ENCODE measurements at regions not wholly inside any gene's neighbourhood (a gene's known extent, or its start where the extent isn't known, plus 50 kb on each side); places are given as distances from the start of the nearest gene placed in this dataset.
A peak's percentile ranks its signal among the peaks of the same experiment; 100 is the strongest.

DNA sequence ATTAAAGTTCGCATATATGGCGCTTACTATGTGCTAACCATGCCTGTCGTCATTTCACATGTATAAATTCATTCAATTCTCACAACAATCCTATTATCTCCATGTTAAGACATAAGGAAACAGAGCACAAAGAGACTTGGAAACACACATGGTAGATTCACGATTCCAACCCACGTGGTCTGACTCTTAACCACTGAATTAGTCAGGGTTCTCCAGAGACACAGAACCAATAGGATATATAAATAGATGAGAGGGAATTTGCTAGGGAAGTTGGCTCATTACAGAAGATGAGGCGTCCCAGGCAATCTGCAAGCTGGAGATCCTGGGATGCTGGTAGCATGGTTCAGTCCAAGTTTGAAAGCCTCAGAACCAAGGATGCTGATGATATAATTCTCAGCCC lies 765.3 kb downstream of the TBL1XR1 start:
- Histone ChIP-seq H3K4me3 (ENCODE audit: low read depth in 1 of 3, low read length in 3 of 3) (no peak overlapping the region), H3K27ac (ENCODE audit: low read depth in 1 of 3, low read length in 2 of 3) (no peak overlapping the region), H3K9me3 (ENCODE audit: control insufficient read depth in 2 of 2, insufficient read depth in 1 of 2, low read depth in 1 of 2, low read length in 1 of 2) (no peaks in the 10 kb centered on the region), H3K36me3 (ENCODE audit: control insufficient read depth in 3 of 3, insufficient read depth in 2 of 3, low read depth in 1 of 3, low read length in 3 of 3) (no peaks in the 10 kb centered on the region), H3K4me1 (ENCODE audit: control insufficient read depth in 3 of 3, insufficient read depth in 2 of 3, low read depth in 1 of 3, low read length in 2 of 3) (no peaks in the 10 kb centered on the region), H3K27me3 (ENCODE audit: control insufficient read depth in 3 of 3, insufficient read depth in 3 of 3, low read length in 3 of 3) (no peaks in the 10 kb centered on the region)
- 73 to 80% (median 79%) methylated on average over 6 of the region's 6 CpGs for WGBS, 3 donors
- no peak for FAIRE-seq
- no peak for DNase-seq

DNA sequence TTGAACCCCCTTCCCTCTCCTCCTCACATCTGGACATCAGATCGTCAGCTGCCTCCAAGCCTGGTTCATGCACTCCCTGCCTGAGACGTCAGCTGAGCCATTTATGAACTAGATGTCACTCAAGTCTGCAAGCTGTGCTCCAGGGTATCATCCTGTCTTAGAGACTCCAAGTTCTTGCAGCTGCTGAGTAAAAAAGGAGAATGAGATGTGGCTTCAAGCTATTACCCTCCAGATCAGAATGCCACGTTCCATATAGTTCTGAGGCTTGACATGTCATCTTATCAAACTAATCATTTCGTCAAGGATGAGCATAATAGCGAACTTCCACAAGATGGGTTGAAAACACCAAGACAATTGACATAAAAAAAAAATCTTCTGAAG lies 766.3 kb downstream of the TBL1XR1 start:
- no peaks in the 10 kb centered on the region for H3K9me3 ChIP-seq (ENCODE audit: control insufficient read depth in 2 of 2, insufficient read depth in 1 of 2, low read depth in 1 of 2, low read length in 1 of 2)
- no peaks in the 10 kb centered on the region for H3K36me3 ChIP-seq (ENCODE audit: control insufficient read depth in 3 of 3, insufficient read depth in 2 of 3, low read depth in 1 of 3, low read length in 3 of 3)
- no peak overlapping the region for H3K27ac ChIP-seq (ENCODE audit: low read depth in 1 of 3, low read length in 2 of 3)
- WGBS, 3 donors, result 41 to 53% (median 50%) methylated on average over 5 of the region's 5 CpGs
- no peaks in the 10 kb centered on the region for H3K4me1 ChIP-seq (ENCODE audit: control insufficient read depth in 3 of 3, insufficient read depth in 2 of 3, low read depth in 1 of 3, low read length in 2 of 3)
- DNase-seq (no peak), FAIRE-seq (no peak)
- H3K27me3 ChIP-seq (ENCODE audit: control insufficient read depth in 3 of 3, insufficient read depth in 3 of 3, low read length in 3 of 3), result no peaks in the 10 kb centered on the region
- H3K4me3 ChIP-seq (ENCODE audit: low read depth in 1 of 3, low read length in 3 of 3), result no peak overlapping the region

GRCh38 chr3:176430244-176431037 lies 766.8 kb downstream of the TBL1XR1 start:
- Histone ChIP-seq H3K27ac (ENCODE audit: low read depth in 1 of 3, low read length in 2 of 3) (no peak overlapping the region), H3K4me1 (ENCODE audit: control insufficient read depth in 3 of 3, insufficient read depth in 2 of 3, low read depth in 1 of 3, low read length in 2 of 3) (no peaks in the 10 kb centered on the region), H3K27me3 (ENCODE audit: control insufficient read depth in 3 of 3, insufficient read depth in 3 of 3, low read length in 3 of 3) (no peaks in the 10 kb centered on the region), H3K9me3 (ENCODE audit: control insufficient read depth in 2 of 2, insufficient read depth in 1 of 2, low read depth in 1 of 2, low read length in 1 of 2) (no peaks in the 10 kb centered on the region), H3K36me3 (ENCODE audit: control insufficient read depth in 3 of 3, insufficient read depth in 2 of 3, low read depth in 1 of 3, low read length in 3 of 3) (no peaks in the 10 kb centered on the region), H3K4me3 (ENCODE audit: low read depth in 1 of 3, low read length in 3 of 3) (no peak overlapping the region)
- 47 to 53% (median 48%) methylated on average over 2 of the region's 2 CpGs for WGBS, 3 donors
- DNase-seq (peak; percentile 7 to 39), FAIRE-seq (no peak)

- FAIRE-seq (no peak), DNase-seq (no peak)
Observed at GRCh38 chr3:176428552-176428951, 768.7 kb downstream of the TBL1XR1 start.

GRCh38 chr3:176426371-176426770 lies 770.9 kb downstream of the TBL1XR1 start:
- Histone ChIP-seq H3K27ac (ENCODE audit: low read depth in 1 of 3, low read length in 2 of 3) (no peak overlapping the region), H3K27me3 (ENCODE audit: control insufficient read depth in 3 of 3, insufficient read depth in 3 of 3, low read length in 3 of 3) (no peaks in the 10 kb centered on the region), H3K4me3 (ENCODE audit: low read depth in 1 of 3, low read length in 3 of 3) (no peak overlapping the region), H3K4me1 (ENCODE audit: control insufficient read depth in 3 of 3, insufficient read depth in 2 of 3, low read depth in 1 of 3, low read length in 2 of 3) (no peaks in the 10 kb centered on the region), H3K9me3 (ENCODE audit: control insufficient read depth in 2 of 2, insufficient read depth in 1 of 2, low read depth in 1 of 2, low read length in 1 of 2) (no peaks in the 10 kb centered on the region), H3K36me3 (ENCODE audit: control insufficient read depth in 3 of 3, insufficient read depth in 2 of 3, low read depth in 1 of 3, low read length in 3 of 3) (no peaks in the 10 kb centered on the region)
- no peak for DNase-seq
- FAIRE-seq, result no peak

More at GRCh38 chr3:176428552-176428951, 768.7 kb downstream of the TBL1XR1 start:
- WGBS, 3 donors, result 60 to 68% (median 67%) methylated on average over 4 of the region's 4 CpGs
- no peaks in the 10 kb centered on the region for H3K4me1 ChIP-seq (ENCODE audit: control insufficient read depth in 3 of 3, insufficient read depth in 2 of 3, low read depth in 1 of 3, low read length in 2 of 3)
- no peak overlapping the region for H3K4me3 ChIP-seq (ENCODE audit: low read depth in 1 of 3, low read length in 3 of 3)
- H3K9me3 ChIP-seq (ENCODE audit: control insufficient read depth in 2 of 2, insufficient read depth in 1 of 2, low read depth in 1 of 2, low read length in 1 of 2), result no peaks in the 10 kb centered on the region
- H3K36me3 ChIP-seq (ENCODE audit: control insufficient read depth in 3 of 3, insufficient read depth in 2 of 3, low read depth in 1 of 3, low read length in 3 of 3), result no peaks in the 10 kb centered on the region
- no peak overlapping the region for H3K27ac ChIP-seq (ENCODE audit: low read depth in 1 of 3, low read length in 2 of 3)
- H3K27me3 ChIP-seq (ENCODE audit: control insufficient read depth in 3 of 3, insufficient read depth in 3 of 3, low read length in 3 of 3), result no peaks in the 10 kb centered on the region

GRCh38 chr3:176416870-176417269 lies 780.4 kb downstream of the TBL1XR1 start:
- no peaks in the 10 kb centered on the region for H3K27me3 ChIP-seq (ENCODE audit: control insufficient read depth in 3 of 3, insufficient read depth in 3 of 3, low read length in 3 of 3)
- DNase-seq (no peak), FAIRE-seq (no peak)
- WGBS, 3 donors, result 59 to 74% (median 65%) methylated on average over 3 of the region's 3 CpGs
- H3K9me3 ChIP-seq (ENCODE audit: control insufficient read depth in 2 of 2, insufficient read depth in 1 of 2, low read depth in 1 of 2, low read length in 1 of 2), result no peaks in the 10 kb centered on the region
- no peaks in the 10 kb centered on the region for H3K4me1 ChIP-seq (ENCODE audit: control insufficient read depth in 3 of 3, insufficient read depth in 2 of 3, low read depth in 1 of 3, low read length in 2 of 3)
- no peak overlapping the region for H3K27ac ChIP-seq (ENCODE audit: low read depth in 1 of 3, low read length in 2 of 3)
- no peaks in the 10 kb centered on the region for H3K36me3 ChIP-seq (ENCODE audit: control insufficient read depth in 3 of 3, insufficient read depth in 2 of 3, low read depth in 1 of 3, low read length in 3 of 3)
- H3K4me3 ChIP-seq (ENCODE audit: low read depth in 1 of 3, low read length in 3 of 3), result no peak overlapping the region

DNA sequence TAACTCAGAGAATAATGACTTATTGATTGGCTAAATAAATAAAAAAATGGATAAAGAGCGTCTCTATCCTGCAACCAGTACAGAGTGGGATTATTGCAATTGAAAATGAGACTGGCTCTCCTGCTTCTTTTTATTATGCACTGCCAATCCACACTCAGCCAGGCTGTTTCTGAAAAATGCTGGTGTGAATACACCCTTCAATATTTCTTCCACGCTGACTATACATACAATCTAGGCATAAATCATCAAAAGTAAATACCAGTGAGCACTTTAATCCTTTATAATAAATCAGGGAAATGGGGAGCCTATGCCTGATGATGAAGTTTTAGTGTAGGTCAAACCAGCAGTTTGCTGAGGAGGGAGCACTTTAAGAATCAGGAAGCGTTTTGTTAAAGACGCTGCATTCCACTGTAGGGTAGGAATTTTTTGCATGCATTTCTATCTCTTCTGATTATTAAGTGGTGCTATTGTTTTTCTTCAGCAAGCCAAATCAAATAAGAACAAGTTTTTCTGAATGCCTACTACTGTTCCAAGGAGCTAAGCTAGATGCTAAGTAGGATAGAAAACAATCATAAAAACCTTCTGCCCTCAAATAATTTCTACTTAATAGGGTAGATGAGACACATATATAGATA lies 781.5 kb downstream of the TBL1XR1 start:
- 65 to 73% (median 73%) methylated on average over 4 of the region's 4 CpGs for WGBS, 3 donors
- no peak for DNase-seq
- Histone ChIP-seq H3K27me3 (ENCODE audit: control insufficient read depth in 3 of 3, insufficient read depth in 3 of 3, low read length in 3 of 3) (no peaks in the 10 kb centered on the region), H3K4me1 (ENCODE audit: control insufficient read depth in 3 of 3, insufficient read depth in 2 of 3, low read depth in 1 of 3, low read length in 2 of 3) (no peaks in the 10 kb centered on the region), H3K27ac (ENCODE audit: low read depth in 1 of 3, low read length in 2 of 3) (no peak overlapping the region), H3K36me3 (ENCODE audit: control insufficient read depth in 3 of 3, insufficient read depth in 2 of 3, low read depth in 1 of 3, low read length in 3 of 3) (no peaks in the 10 kb centered on the region), H3K4me3 (ENCODE audit: low read depth in 1 of 3, low read length in 3 of 3) (no peak overlapping the region), H3K9me3 (ENCODE audit: control insufficient read depth in 2 of 2, insufficient read depth in 1 of 2, low read depth in 1 of 2, low read length in 1 of 2) (no peaks in the 10 kb centered on the region)
- no peak for FAIRE-seq

- Histone ChIP-seq H3K4me1 (ENCODE audit: control insufficient read depth in 3 of 3, insufficient read depth in 2 of 3, low read depth in 1 of 3, low read length in 2 of 3) (no peaks in the 10 kb centered on the region), H3K27ac (ENCODE audit: low read depth in 1 of 3, low read length in 2 of 3) (no peak overlapping the region), H3K27me3 (ENCODE audit: control insufficient read depth in 3 of 3, insufficient read depth in 3 of 3, low read length in 3 of 3) (no peaks in the 10 kb centered on the region), H3K36me3 (ENCODE audit: control insufficient read depth in 3 of 3, insufficient read depth in 2 of 3, low read depth in 1 of 3, low read length in 3 of 3) (no peaks in the 10 kb centered on the region), H3K9me3 (ENCODE audit: control insufficient read depth in 2 of 2, insufficient read depth in 1 of 2, low read depth in 1 of 2, low read length in 1 of 2) (no peaks in the 10 kb centered on the region), H3K4me3 (ENCODE audit: low read depth in 1 of 3, low read length in 3 of 3) (no peak overlapping the region)
- WGBS, 3 donors, result 93% methylated on average over 3 of the region's 3 CpGs
- DNase-seq, result no peak
- no peak for FAIRE-seq
Observed at GRCh38 chr3:176412771-176413170, 784.5 kb downstream of the TBL1XR1 start.

DNA sequence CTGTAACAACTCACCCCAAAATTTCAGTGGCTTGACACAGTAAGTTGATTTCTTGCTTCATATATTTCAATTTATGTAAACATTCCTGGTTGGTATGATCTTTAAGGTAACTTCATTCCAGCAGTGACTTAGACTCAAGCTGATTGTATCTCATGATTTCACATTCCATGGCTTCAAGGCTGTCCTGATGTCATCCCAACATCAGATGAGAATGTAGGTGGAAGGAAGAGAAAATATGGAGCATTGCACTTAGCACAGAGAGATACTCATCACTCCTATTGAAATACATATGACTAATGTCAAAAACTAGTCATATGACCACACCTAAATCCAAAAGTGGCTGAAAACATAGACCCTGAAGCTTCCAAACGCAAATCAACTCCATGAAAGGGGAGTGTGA lies 793.8 kb downstream of the TBL1XR1 start:
- Histone ChIP-seq H3K27me3 (ENCODE audit: control insufficient read depth in 3 of 3, insufficient read depth in 3 of 3, low read length in 3 of 3) (no peaks in the 10 kb centered on the region), H3K4me3 (ENCODE audit: low read depth in 1 of 3, low read length in 3 of 3) (no peak overlapping the region), H3K36me3 (ENCODE audit: control insufficient read depth in 3 of 3, insufficient read depth in 2 of 3, low read depth in 1 of 3, low read length in 3 of 3) (no peaks in the 10 kb centered on the region), H3K9me3 (ENCODE audit: control insufficient read depth in 2 of 2, insufficient read depth in 1 of 2, low read depth in 1 of 2, low read length in 1 of 2) (no peaks in the 10 kb centered on the region), H3K4me1 (ENCODE audit: control insufficient read depth in 3 of 3, insufficient read depth in 2 of 3, low read depth in 1 of 3, low read length in 2 of 3) (no peaks in the 10 kb centered on the region), H3K27ac (ENCODE audit: low read depth in 1 of 3, low read length in 2 of 3) (no peak overlapping the region)
- 81 to 92% (median 84%) methylated on average over 1 of the region's 1 CpG for WGBS, 3 donors
- FAIRE-seq, result no peak
- no peak for DNase-seq
